Esophagus (tissue), 2 donors: ENCODE measurements at regions not wholly inside any gene's neighbourhood (a gene's known extent, or its start where the extent isn't known, plus 50 kb on each side); places are given as distances from the start of the nearest gene placed in this dataset.

Experiments used
- H3K27ac ChIP-seq, 2 donors: one replicate each; pipeline ENCODE4 v1.5.1; 2013; ENCODE audit warnings: low read depth in 2 of 2, mild to moderate bottlenecking in 2 of 2, inconsistent platforms in 1 of 2, low read length in 1 of 2, moderate library complexity in 1 of 2
- H3K27me3 ChIP-seq, 2 donors: one replicate each; pipeline ENCODE4 v1.6.1; 2013; ENCODE audit warnings: low read length in 2 of 2, control low read depth in 1 of 2, mild to moderate bottlenecking in 1 of 2; ENCODE audit not compliant: insufficient read depth in 2 of 2, control insufficient read depth in 1 of 2
- H3K36me3 ChIP-seq, 2 donors: one replicate each; pipeline ENCODE4 v1.6.1; 2013; ENCODE audit warnings: low read length in 1 of 2; ENCODE audit not compliant: control insufficient read depth in 2 of 2, insufficient read depth in 2 of 2
- H3K4me1 ChIP-seq, 2 donors: one replicate each; pipeline ENCODE4 v1.6.1; 2013; ENCODE audit warnings: low read length in 1 of 2; ENCODE audit not compliant: control insufficient read depth in 2 of 2, insufficient read depth in 2 of 2
- H3K4me3 ChIP-seq, 2 donors: one replicate each; pipeline ENCODE4 v1.5.1; 2013; ENCODE audit warnings: low read length in 2 of 2, mild to moderate bottlenecking in 2 of 2, low read depth in 1 of 2, moderate library complexity in 1 of 2
- H3K9me3 ChIP-seq, 2 donors: one replicate each; pipeline ENCODE4 v1.6.1; 2013; ENCODE audit warnings: mild to moderate bottlenecking in 2 of 2, low read depth in 1 of 2, low read length in 1 of 2, moderate library complexity in 1 of 2; ENCODE audit not compliant: control insufficient read depth in 2 of 2, insufficient read depth in 1 of 2
- WGBS, 2 donors: extraction: QIAGEN DNeasy Blood & Tissue Kit; methylation state at CpG; one replicate each; pipeline ENCODE4 v1.1.7; 2013; 5-methylcytosine and 5-hydroxymethylcytosine counted together
- donor health status: healthy with polysubstance abuse.
- donor health status: Bipolar disorder and iron deficiency.

DNA sequence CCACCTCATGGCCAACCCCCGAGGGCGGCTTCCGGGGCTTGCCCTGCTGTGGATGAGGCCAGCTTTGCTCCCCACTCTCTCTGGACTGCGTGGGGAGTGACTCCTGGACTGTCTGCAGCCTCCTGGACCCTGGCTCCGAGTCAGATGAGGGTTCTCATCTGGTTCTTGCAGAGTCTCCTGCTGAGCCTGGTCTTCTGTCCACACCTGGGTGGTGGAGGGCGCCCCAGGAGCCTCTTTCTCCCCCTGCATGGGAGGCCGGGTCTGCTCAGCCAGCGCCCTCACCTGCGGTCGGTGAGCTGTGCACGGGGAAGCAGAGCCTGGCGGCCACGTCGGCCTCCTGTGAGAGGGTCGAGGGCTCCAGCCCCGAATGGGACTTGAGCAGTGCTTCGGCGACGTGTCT lies 78.3 kb downstream of the RTP5 start:
- 90 to 93% methylated on average over 19 of the region's 19 CpGs for WGBS, 2 donors

DNA sequence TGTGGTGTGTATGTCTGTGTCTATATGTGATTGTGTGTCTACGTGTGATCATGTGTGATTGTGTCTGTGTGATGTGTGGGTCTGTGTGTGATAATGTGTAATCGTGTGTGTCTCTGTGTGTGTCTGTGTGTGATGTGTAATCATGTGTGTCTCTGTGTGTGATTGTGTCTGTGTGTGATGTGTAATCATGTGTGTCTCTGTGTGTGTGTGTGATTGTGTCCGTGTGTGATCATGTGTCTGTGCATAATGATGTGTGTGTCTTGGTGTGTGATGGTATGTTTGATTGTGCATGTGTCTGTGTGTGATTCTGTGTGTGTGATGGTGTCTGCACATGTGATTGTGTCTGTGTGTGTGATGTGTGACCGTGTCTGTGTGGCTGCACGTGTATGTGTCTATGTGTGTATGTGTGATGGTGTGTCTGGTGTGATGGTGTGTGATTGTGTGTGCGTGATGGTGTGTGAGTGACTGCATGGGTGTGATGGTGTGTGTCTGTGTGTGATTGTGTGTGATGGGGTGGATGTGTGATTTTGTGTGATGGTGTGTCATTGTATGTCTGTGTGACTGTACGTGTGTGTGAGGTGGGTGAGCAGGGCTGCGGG lies 78.9 kb downstream of the RTP5 start:
- WGBS, 2 donors, result 67 to 84% methylated on average over 8 of the region's 8 CpGs
- no peaks in the 10 kb centered on the region for H3K27me3 ChIP-seq
- H3K36me3 ChIP-seq, result no peaks in the 10 kb centered on the region
- H3K4me1 ChIP-seq, result no peaks in the 10 kb centered on the region
- H3K27ac ChIP-seq, result no peak overlapping the region
- H3K4me3 ChIP-seq, result no peak overlapping the region
- H3K9me3 ChIP-seq, result no peaks in the 10 kb centered on the region

More for the DNA sequence above, 78.3 kb downstream of the RTP5 start:
- H3K4me3 ChIP-seq, result no peak overlapping the region
- no peaks in the 10 kb centered on the region for H3K27me3 ChIP-seq
- no peaks in the 10 kb centered on the region for H3K4me1 ChIP-seq
- no peaks in the 10 kb centered on the region for H3K36me3 ChIP-seq
- H3K27ac ChIP-seq, result no peak overlapping the region
- H3K9me3 ChIP-seq, result no peaks in the 10 kb centered on the region

DNA sequence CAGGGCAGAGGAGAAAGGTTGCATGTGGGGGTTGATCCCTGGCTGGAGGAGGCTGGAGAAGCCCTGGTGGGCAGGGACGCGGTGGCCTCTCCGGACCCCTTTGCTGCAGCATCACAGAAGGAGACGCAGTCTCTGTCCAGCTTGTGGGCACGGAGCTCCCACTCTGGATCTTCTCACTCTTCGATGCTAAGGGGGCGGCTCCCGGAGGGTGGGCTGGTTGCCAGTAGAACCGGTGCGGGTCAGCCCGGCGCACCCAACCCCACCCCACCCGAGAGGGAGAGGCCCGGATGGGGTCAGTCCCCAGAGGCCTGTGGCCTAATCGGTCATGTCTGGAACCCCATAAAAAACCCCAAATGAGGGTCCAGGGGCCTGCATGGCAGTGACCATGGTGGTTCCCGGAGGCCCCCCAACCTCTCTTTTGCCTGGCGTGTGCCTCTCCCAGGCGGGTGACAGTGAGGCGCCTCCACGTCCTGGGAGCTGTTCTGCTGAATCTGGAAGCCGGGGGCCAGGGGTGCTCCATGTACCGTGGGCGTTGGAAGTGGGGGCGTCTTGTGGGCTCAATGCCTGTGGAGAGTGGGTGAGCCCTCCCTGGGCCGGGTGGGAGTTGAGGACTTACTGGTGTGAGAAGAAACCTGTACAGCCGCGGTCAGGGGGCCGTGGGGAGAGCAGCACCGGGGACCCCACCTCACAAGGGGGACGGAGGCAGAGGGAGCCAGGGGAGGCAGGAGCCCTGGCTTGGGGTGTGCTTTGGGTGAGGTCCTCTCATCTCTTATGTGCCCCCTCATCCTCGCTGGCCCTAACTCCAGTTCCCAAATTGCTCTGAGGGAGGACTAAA lies 79.6 kb downstream of the RTP5 start:
- 76 to 80% methylated on average over 31 of the region's 31 CpGs for WGBS, 2 donors
- Histone ChIP-seq H3K36me3 (no peaks in the 10 kb centered on the region), H3K4me3 (no peak overlapping the region), H3K4me1 (no peaks in the 10 kb centered on the region), H3K9me3 (no peaks in the 10 kb centered on the region), H3K27me3 (no peaks in the 10 kb centered on the region), H3K27ac (no peak overlapping the region)

DNA sequence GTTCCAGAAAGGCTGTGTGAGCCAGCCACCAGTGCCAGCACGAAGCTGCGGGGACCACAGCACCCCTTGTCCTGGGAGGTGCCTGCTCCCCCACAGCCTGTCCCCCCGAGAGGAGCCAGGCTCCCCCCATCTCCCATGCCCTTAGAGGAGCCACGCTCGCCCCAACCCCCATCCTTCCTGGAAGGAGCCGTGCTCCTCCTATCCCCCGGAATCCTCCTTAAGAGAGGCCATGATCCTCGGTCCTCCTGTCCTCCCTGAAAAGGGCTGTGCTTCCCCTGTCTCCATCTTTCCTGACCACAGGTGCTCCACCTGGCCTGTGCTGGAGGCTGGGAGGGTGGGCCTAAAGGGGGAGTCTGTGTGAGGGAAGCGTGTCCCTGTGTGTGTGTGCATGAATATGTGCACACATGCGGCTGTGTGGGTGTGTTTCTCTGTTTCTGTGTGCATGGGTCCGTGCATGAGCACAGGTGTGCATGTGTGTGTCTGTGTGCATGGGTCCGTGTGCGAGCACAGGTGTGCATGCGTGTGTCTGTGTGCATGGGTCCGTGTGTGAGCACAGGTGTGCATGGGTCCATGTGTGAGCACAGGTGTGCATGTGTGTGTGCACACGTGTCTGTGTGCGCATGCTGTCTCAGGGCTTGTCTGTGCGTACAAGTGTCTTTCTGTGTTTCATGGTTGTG lies 80.3 kb downstream of the RTP5 start:
- no peaks in the 10 kb centered on the region for H3K27me3 ChIP-seq
- H3K9me3 ChIP-seq, result no peaks in the 10 kb centered on the region
- no peaks in the 10 kb centered on the region for H3K36me3 ChIP-seq
- 84% methylated on average over 18 of the region's 18 CpGs for WGBS, 2 donors
- H3K4me1 ChIP-seq, result no peaks in the 10 kb centered on the region
- H3K27ac ChIP-seq, result no peak overlapping the region
- no peak overlapping the region for H3K4me3 ChIP-seq

DNA sequence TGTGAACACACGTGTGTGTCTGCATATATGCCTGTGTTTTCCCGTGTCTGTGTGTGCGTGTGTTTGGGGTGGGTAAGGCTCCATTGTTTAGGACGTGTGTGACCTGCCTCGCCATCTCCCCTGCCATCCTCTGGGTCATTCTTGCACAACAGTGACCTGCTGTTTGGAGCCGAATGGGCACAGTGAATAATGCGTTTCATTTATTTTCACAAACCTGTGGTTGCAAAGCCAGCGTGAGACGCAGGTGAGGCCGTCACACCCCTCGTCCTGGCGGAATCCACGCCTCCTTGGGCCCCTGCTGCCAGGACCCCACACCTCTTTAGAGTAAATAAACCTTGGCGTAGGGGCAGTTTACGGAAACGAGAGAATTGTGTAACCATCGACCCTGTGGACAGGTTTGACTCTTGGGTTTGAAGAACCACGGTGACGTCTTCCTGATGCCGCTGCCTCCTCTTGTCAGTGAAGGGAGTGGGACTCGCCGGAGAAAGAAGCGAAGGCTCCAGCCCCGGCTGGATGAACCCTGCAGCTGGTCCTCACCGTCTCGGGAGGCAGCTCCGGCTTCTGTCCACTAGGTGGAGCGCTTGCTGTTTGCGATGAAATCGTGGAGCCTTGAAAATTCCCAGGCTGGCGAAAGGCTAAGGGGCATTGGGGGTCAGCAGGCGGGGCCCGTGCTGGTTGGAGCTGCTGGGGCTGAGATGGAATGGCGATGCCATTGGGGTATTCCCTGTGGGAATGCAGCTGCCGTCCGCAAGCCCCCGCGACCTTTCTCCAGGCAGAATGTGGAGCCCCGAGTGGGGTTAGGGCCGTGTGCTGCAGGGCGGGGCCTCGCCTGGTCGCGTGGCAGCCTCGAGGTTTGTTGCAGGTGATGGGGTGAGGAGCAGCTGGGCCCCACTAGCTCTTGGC lies 81.1 kb downstream of the RTP5 start:
- 25% methylated on average over 45 of the region's 45 CpGs for WGBS, 2 donors
- Histone ChIP-seq H3K27me3 (no peaks in the 10 kb centered on the region), H3K27ac (no peak overlapping the region), H3K4me1 (no peaks in the 10 kb centered on the region), H3K9me3 (no peaks in the 10 kb centered on the region), H3K4me3 (no peak overlapping the region), H3K36me3 (no peaks in the 10 kb centered on the region)

DNA sequence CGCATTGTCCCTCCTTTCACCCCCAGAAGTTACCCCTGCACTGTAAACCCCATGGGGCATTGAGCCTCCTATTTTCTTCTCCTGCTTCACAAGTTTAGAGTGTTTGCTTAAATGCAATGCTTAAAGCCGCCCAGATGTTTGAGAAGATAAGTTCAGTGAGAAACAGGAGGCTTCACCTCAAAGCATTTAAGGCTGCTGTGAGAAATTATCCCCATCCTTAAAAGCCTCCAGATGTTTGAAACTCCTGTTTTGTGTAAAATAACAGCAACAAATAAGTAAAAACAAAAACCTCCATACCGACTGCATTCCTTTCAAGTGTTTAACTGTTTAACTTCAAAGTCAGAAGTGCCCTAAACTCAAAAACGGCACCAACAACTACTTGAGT lies 81.8 kb downstream of the RTP5 start:
- Histone ChIP-seq H3K36me3 (no peaks in the 10 kb centered on the region), H3K27ac (no peak overlapping the region), H3K4me1 (no peaks in the 10 kb centered on the region), H3K9me3 (no peaks in the 10 kb centered on the region), H3K27me3 (no peaks in the 10 kb centered on the region), H3K4me3 (no peak overlapping the region)
- 39 to 49% methylated on average over 4 of the region's 4 CpGs for WGBS, 2 donors

DNA sequence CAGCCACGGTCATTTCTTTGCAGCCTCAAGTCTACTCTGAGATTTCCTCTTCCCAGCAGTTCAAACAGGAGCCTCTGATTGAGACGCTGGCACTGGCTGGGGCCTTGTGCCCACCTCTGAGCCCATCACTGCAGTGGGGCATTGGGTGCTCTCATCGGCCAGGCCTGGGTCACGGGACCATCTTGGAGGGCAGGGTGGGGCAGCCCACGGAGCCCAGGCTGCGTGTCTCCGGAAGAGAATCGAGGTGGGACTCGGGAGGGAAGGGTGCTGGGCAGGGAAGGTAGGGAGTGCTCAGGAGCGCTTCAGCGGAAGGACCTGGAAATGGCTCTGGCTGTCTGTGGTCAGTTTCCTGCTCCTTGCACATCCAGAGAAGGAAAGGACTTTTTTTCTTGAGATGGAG lies 82.4 kb downstream of the RTP5 start:
- no peaks in the 10 kb centered on the region for H3K9me3 ChIP-seq
- H3K27ac ChIP-seq, result no peak overlapping the region
- 90 to 93% methylated on average over 11 of the region's 11 CpGs for WGBS, 2 donors
- H3K27me3 ChIP-seq, result no peaks in the 10 kb centered on the region
- H3K36me3 ChIP-seq, result no peaks in the 10 kb centered on the region
- no peak overlapping the region for H3K4me3 ChIP-seq
- no peaks in the 10 kb centered on the region for H3K4me1 ChIP-seq

DNA sequence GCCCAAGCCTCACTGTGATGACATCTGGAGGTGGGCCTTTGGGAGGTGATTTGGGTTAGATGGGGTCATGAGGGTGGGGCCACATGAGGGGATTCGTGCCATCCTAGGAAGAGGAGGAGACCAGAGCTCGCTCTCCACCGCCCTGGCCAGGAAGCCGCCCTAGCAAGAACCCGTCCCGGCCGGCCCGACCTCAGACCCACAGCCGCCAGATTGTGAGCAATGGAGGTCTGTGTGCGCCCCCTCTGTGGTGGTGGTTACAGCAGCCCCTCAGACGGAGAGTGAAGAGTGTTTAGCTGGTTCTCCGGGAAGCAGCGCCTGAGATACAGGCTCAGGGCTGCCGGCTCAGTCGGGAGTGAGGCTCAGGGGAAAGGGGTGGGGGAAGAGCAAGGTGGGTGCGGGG lies 83.3 kb downstream of the RTP5 start:
- H3K9me3 ChIP-seq, result no peaks in the 10 kb centered on the region

DNA sequence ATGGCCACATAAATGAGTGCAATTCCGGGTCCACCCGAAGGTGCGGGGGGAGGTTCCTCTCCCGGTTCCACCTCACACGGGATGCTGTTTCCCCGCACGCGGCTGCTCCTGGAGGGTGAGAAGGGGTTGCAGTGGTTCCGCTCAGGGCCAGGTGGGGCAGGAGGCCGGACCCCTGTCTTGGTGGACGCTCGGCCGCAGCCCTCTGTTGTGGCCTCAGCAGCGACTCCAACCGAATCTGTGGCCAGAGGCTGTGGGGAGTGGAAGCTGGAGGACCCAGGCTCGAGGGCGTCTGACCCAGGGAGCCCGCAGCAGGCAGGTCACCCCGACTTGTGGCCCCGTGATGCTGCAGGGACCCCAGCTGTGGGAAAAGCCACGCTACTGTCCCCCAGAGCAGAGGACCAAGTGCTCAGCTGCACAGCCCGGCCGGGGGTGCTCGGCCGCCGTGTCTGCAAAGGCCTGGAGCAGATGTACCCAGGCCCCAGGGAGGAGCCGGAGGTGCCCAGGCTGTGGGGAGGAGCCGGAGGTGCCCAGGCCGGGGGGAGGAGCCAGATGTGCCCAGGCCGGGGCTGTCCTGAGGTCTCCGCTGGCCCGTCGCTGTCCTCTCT lies 83.9 kb downstream of the RTP5 start:
- Histone ChIP-seq H3K36me3 (no peaks in the 10 kb centered on the region), H3K4me3 (no peak overlapping the region), H3K4me1 (no peaks in the 10 kb centered on the region), H3K27ac (no peak overlapping the region), H3K27me3 (no peaks in the 10 kb centered on the region), H3K9me3 (no peaks in the 10 kb centered on the region)
- WGBS, 2 donors, result 90 to 96% methylated on average over 32 to 33 of the region's 33 CpGs

More for the DNA sequence above, 83.3 kb downstream of the RTP5 start:
- Histone ChIP-seq H3K27ac (no peak overlapping the region), H3K27me3 (no peaks in the 10 kb centered on the region), H3K36me3 (no peaks in the 10 kb centered on the region), H3K4me1 (no peaks in the 10 kb centered on the region), H3K4me3 (no peak overlapping the region)
- WGBS, 2 donors, result 88% methylated on average over 15 to 16 of the region's 16 CpGs
